PFSK-1 (cell line): ENCODE measurements at regions not wholly inside any gene's neighbourhood (a gene's known extent, or its start where the extent isn't known, plus 50 kb on each side); places are given as distances from the start of the nearest gene placed in this dataset.

Experiments used
- FOXP2 ChIP-seq: optimal IDR thresholded peaks from 2 replicates; pipeline ENCODE3; 2011; ENCODE audit warnings: borderline replicate concordance, control low read depth, inconsistent platforms; ENCODE audit not compliant: insufficient read depth; ENCODE audit errors: extremely low read length, extremely low read depth
- TF ChIP-seq, protein P1 (sequence below), 2 experiments: IDR thresholded peaks; 2 replicates each; pipeline versions ENCODE4 v1.6.1 to v1.8.0; 2011 to 2012; ENCODE audit warnings: low read depth in 2 of 2, low read length in 2 of 2, control low read depth in 1 of 2, inconsistent platforms in 1 of 2, mild to moderate bottlenecking in 1 of 2, moderate library complexity in 1 of 2; ENCODE audit not compliant: insufficient read depth in 1 of 2

DNA sequence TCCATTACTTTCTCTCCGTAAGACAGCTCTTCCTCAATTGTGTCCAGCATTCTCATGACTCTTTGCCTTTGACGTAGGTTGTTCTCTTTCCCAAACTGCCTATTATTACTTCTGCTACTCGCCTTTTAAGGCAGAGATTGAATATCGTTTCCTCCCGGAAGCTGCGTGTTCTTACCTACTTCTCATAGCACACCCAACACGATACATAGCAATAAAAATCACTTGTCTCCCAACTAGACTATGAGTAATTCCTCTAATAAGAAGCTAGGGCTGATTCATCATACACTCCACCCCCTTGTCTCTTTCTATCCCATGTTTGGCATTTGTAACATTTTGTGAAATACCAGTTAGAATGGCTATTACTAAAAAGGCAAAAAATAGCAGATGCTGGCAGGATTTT lies 55.8 kb upstream of the SGIP1 start:
- TF ChIP-seq, protein P1, sequence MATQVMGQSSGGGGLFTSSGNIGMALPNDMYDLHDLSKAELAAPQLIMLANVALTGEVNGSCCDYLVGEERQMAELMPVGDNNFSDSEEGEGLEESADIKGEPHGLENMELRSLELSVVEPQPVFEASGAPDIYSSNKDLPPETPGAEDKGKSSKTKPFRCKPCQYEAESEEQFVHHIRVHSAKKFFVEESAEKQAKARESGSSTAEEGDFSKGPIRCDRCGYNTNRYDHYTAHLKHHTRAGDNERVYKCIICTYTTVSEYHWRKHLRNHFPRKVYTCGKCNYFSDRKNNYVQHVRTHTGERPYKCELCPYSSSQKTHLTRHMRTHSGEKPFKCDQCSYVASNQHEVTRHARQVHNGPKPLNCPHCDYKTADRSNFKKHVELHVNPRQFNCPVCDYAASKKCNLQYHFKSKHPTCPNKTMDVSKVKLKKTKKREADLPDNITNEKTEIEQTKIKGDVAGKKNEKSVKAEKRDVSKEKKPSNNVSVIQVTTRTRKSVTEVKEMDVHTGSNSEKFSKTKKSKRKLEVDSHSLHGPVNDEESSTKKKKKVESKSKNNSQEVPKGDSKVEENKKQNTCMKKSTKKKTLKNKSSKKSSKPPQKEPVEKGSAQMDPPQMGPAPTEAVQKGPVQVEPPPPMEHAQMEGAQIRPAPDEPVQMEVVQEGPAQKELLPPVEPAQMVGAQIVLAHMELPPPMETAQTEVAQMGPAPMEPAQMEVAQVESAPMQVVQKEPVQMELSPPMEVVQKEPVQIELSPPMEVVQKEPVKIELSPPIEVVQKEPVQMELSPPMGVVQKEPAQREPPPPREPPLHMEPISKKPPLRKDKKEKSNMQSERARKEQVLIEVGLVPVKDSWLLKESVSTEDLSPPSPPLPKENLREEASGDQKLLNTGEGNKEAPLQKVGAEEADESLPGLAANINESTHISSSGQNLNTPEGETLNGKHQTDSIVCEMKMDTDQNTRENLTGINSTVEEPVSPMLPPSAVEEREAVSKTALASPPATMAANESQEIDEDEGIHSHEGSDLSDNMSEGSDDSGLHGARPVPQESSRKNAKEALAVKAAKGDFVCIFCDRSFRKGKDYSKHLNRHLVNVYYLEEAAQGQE (IDR thresholded peaks at IDR 0.05; ENCODE audit: insufficient read depth in 1 of 2, low read depth in 2 of 2, low read length in 2 of 2), result no peak
- no peak for TF ChIP-seq FOXP2
